ENCODE measurements at regions not wholly inside any gene's neighbourhood (a gene's known extent, or its start where the extent isn't known, plus 50 kb on each side); places are given as distances from the start of the nearest gene placed in this dataset.
"Not testable (repeated sequence)": the region's sequence is repeated elsewhere in the genome, so short reads cannot be mapped to it uniquely, and the experiment has no call there.

- intact Hi-C loops (cut with DNase I); H3K4me1 ChIP-seq (ENCODE audit: control insufficient read depth in 2 of 3, insufficient read depth in 2 of 3, low read depth in 1 of 3, low read length in 3 of 3); H3K27ac ChIP-seq (ENCODE audit: low read depth in 2 of 2, low read length in 2 of 2); H3K36me3 ChIP-seq (ENCODE audit: control insufficient read depth in 2 of 3, insufficient read depth in 3 of 3, low read length in 3 of 3); H3K4me3 ChIP-seq (ENCODE audit: low read length in 3 of 3); H3K27me3 ChIP-seq (ENCODE audit: control insufficient read depth, insufficient read depth, low read length); H3K9me3 ChIP-seq (ENCODE audit: control insufficient read depth in 2 of 3, insufficient read depth in 1 of 3, low read length in 3 of 3); DNase-seq; H3K9ac ChIP-seq (ENCODE audit: low read length in 3 of 3); FAIRE-seq: not testable (repeated sequence)
Observed at GRCh38 chr6:67879105-67879904, 755.8 kb upstream of the ADGRB3 start.

- FAIRE-seq; H3K36me3 ChIP-seq (ENCODE audit: control insufficient read depth in 2 of 3, insufficient read depth in 3 of 3, low read length in 3 of 3); H3K27ac ChIP-seq (ENCODE audit: low read depth in 2 of 2, low read length in 2 of 2); H3K27me3 ChIP-seq (ENCODE audit: control insufficient read depth, insufficient read depth, low read length); H3K4me3 ChIP-seq (ENCODE audit: low read length in 3 of 3); intact Hi-C loops (cut with DNase I); DNase-seq; H3K9ac ChIP-seq (ENCODE audit: low read length in 3 of 3); H3K9me3 ChIP-seq (ENCODE audit: control insufficient read depth in 2 of 3, insufficient read depth in 1 of 3, low read length in 3 of 3); H3K4me1 ChIP-seq (ENCODE audit: control insufficient read depth in 2 of 3, insufficient read depth in 2 of 3, low read depth in 1 of 3, low read length in 3 of 3): not testable (repeated sequence)
Observed at GRCh38 chr6:67878216-67878615, 756.9 kb upstream of the ADGRB3 start.

GRCh38 chr6:67877288-67877687 is 757.8 kb upstream of the ADGRB3 start:
- H3K9ac ChIP-seq (ENCODE audit: low read length in 3 of 3), result no peak overlapping the region
- H3K4me3 ChIP-seq (ENCODE audit: low read length in 3 of 3), result no peak overlapping the region
- DNase-seq (no peak), FAIRE-seq (no peak)
- H3K27ac ChIP-seq (ENCODE audit: low read depth in 2 of 2, low read length in 2 of 2), result no peak overlapping the region
- no peaks in the 10 kb centered on the region for H3K36me3 ChIP-seq (ENCODE audit: control insufficient read depth in 2 of 3, insufficient read depth in 3 of 3, low read length in 3 of 3)
- no peak for TF ChIP-seq CTCF (IDR thresholded peaks at IDR 0.05; ENCODE audit: borderline replicate concordance, extremely low read depth, insufficient read depth)
- peaks cover 0 to 2% (median 0%) of the 10 kb centered on the region in 3 donors for H3K9me3 ChIP-seq (ENCODE audit: control insufficient read depth in 2 of 3, insufficient read depth in 1 of 3, low read length in 3 of 3)
- no peaks in the 10 kb centered on the region for H3K4me1 ChIP-seq (ENCODE audit: control insufficient read depth in 2 of 3, insufficient read depth in 2 of 3, low read depth in 1 of 3, low read length in 3 of 3)
- H3K27me3 ChIP-seq (ENCODE audit: control insufficient read depth, insufficient read depth, low read length), result no peaks in the 10 kb centered on the region
- intact Hi-C loops (cut with DNase I), result no loop called here

GRCh38 chr6:67875877-67876383 is 759.2 kb upstream of the ADGRB3 start:
- DNase-seq, result no peak

More at GRCh38 chr6:67875877-67876383, 759.2 kb upstream of the ADGRB3 start:
- Histone ChIP-seq H3K9ac (ENCODE audit: low read length in 3 of 3) (no peak overlapping the region), H3K27me3 (ENCODE audit: control insufficient read depth, insufficient read depth, low read length) (no peaks in the 10 kb centered on the region), H3K9me3 (ENCODE audit: control insufficient read depth in 2 of 3, insufficient read depth in 1 of 3, low read length in 3 of 3) (peaks cover 0 to 2% (median 0%) of the 10 kb centered on the region in 3 donors), H3K36me3 (ENCODE audit: control insufficient read depth in 2 of 3, insufficient read depth in 3 of 3, low read length in 3 of 3) (no peaks in the 10 kb centered on the region), H3K27ac (ENCODE audit: low read depth in 2 of 2, low read length in 2 of 2) (no peak overlapping the region), H3K4me3 (ENCODE audit: low read length in 3 of 3) (no peak overlapping the region), H3K4me1 (ENCODE audit: control insufficient read depth in 2 of 3, insufficient read depth in 2 of 3, low read depth in 1 of 3, low read length in 3 of 3) (no peaks in the 10 kb centered on the region)
- no peak for FAIRE-seq
- intact Hi-C loops (cut with DNase I), result no loop called here
- no peak for TF ChIP-seq CTCF (IDR thresholded peaks at IDR 0.05; ENCODE audit: borderline replicate concordance, extremely low read depth, insufficient read depth)
